DND-41 (cell line): ENCODE measurements at regions not wholly inside any gene's neighbourhood (a gene's known extent, or its start where the extent isn't known, plus 50 kb on each side); places are given as distances from the start of the nearest gene placed in this dataset.

Experiments used
- ATAC-seq: fragments of 200-7000 bp; cut with Tn5 transposase; 3 replicates; pipeline ENCODE4 v1.9.1; 2021; ENCODE audit warnings: low read depth; ENCODE audit not compliant: insufficient read depth
- DNase-seq: peaks from one replicate; pipeline ENCODE4 v3.0.0-alpha.2; 2020
- H2AFZ ChIP-seq: 2 replicates; pipeline ENCODE4 v1.6.0; 2012; ENCODE audit warnings: low read depth, low read length
- H3K27ac ChIP-seq: 2 replicates; pipeline ENCODE4 v1.5.1; 2012; ENCODE audit warnings: low read length, inconsistent platforms
- H3K27me3 ChIP-seq: fragments of 200-600 bp; sonication (generic); 2 replicates; pipeline ENCODE4 v1.6.0; 2012; ENCODE audit warnings: low read length, mild to moderate bottlenecking, inconsistent platforms; ENCODE audit not compliant: insufficient read depth, poor library complexity
- H3K36me3 ChIP-seq: 2 replicates; pipeline ENCODE4 v1.5.1; 2012; ENCODE audit warnings: low read length, inconsistent platforms; ENCODE audit not compliant: insufficient read depth
- H3K4me1 ChIP-seq: 2 replicates; pipeline ENCODE4 v1.5.1; 2012; ENCODE audit warnings: mild to moderate bottlenecking, low read length; ENCODE audit not compliant: insufficient read depth
- H3K4me2 ChIP-seq: 2 replicates; pipeline ENCODE4 v1.6.0; 2012; ENCODE audit warnings: mild to moderate bottlenecking, moderate library complexity, low read length, inconsistent platforms; ENCODE audit not compliant: insufficient read depth
- H3K4me3 ChIP-seq, 2 experiments: fragments of 200-600 bp in 1 of 2; shearing (Covaris generic) in 1 of 2; 2 replicates each; pipeline ENCODE4 v1.5.1; 2012 to 2016; ENCODE audit warnings: inconsistent platforms in 2 of 2, low read length in 2 of 2, mild to moderate bottlenecking in 2 of 2, low read depth in 1 of 2, moderate library complexity in 1 of 2
- H3K79me2 ChIP-seq: 2 replicates; pipeline ENCODE4 v1.6.0; 2012; ENCODE audit warnings: low read length, inconsistent platforms; ENCODE audit not compliant: insufficient read depth
- H3K9ac ChIP-seq: 2 replicates; pipeline ENCODE4 v1.6.0; 2012; ENCODE audit warnings: low read depth, mild to moderate bottlenecking, inconsistent platforms, low read length, moderate library complexity
- H3K9me3 ChIP-seq: 2 replicates; pipeline ENCODE4 v1.5.1; 2012; ENCODE audit warnings: low read length, moderate library complexity, mild to moderate bottlenecking, inconsistent platforms; ENCODE audit not compliant: insufficient read depth, severe bottlenecking
- H4K20me1 ChIP-seq: 2 replicates; pipeline ENCODE4 v1.6.0; 2012; ENCODE audit warnings: low read length; ENCODE audit not compliant: insufficient read depth
- CTCF ChIP-seq: IDR thresholded peaks from 2 replicates; pipeline ENCODE4 v1.5.1; 2012; ENCODE audit warnings: borderline replicate concordance, low read length, moderate library complexity, mild to moderate bottlenecking; ENCODE audit not compliant: poor library complexity, severe bottlenecking; ENCODE audit errors: extremely low read depth
- EZH2 ChIP-seq: IDR thresholded peaks from 3 replicates; pipeline ENCODE4 v1.6.1; 2012; ENCODE audit warnings: borderline replicate concordance, low read depth, mild to moderate bottlenecking, moderate library complexity, low read length, inconsistent platforms; ENCODE audit not compliant: severe bottlenecking

GRCh38 chr20:1805816-1806215, 89.4 kb upstream of the SIRPA start:
- Histone ChIP-seq H3K27me3 (peaks cover 62% of the 10 kb centered on the region), H4K20me1 (peaks cover 16% of the 10 kb centered on the region), H3K9me3 (no peaks in the 10 kb centered on the region), H3K9ac (no peak overlapping the region), H3K27ac (no peak overlapping the region), H3K4me3 (no peak overlapping the region), H3K4me1 (peaks cover 14% of the 10 kb centered on the region; the same call in 1 of the 2 replicates), H3K79me2 (no peaks in the 10 kb centered on the region), H3K36me3 (no peaks in the 10 kb centered on the region), H2AFZ (no peak overlapping the region), H3K4me2 (no peak overlapping the region)
- DNase-seq (no peak), ATAC-seq (no peak)
- TF ChIP-seq CTCF, result no peak
- TF ChIP-seq EZH2, result no peak

- no peak for DNase-seq
- Histone ChIP-seq H3K36me3 (no peaks in the 10 kb centered on the region), H3K4me1 (peaks cover 14% of the 10 kb centered on the region; the same call in 1 of the 2 replicates), H3K9ac (no peak overlapping the region), H2AFZ (no peak overlapping the region), H3K27ac (no peak overlapping the region), H3K4me2 (no peak overlapping the region), H3K79me2 (no peaks in the 10 kb centered on the region), H4K20me1 (peaks cover 16% of the 10 kb centered on the region), H3K4me3 (no peak overlapping the region), H3K9me3 (no peaks in the 10 kb centered on the region), H3K27me3 (peaks cover 62% of the 10 kb centered on the region)
- no peak for ATAC-seq
- TF ChIP-seq CTCF (no peak), EZH2 (no peak)
Measured at GRCh38 chr20:1805161-1805581, 90.0 kb upstream of the SIRPA start.

GRCh38 chr20:1804554-1804956, 90.7 kb upstream of the SIRPA start:
- no peak overlapping the region for H3K9ac ChIP-seq
- H3K27ac ChIP-seq, result no peak overlapping the region
- H3K36me3 ChIP-seq, result no peaks in the 10 kb centered on the region
- no peaks in the 10 kb centered on the region for H3K79me2 ChIP-seq
- peaks cover 62% of the 10 kb centered on the region for H3K27me3 ChIP-seq
- H3K4me2 ChIP-seq, result no peak overlapping the region
- H3K9me3 ChIP-seq, result no peaks in the 10 kb centered on the region
- H4K20me1 ChIP-seq, result peaks cover 16% of the 10 kb centered on the region
- TF ChIP-seq EZH2 (no peak), CTCF (no peak)
- H3K4me3 ChIP-seq, result no peak overlapping the region
- peaks cover 14% of the 10 kb centered on the region; the same call in 1 of the 2 replicates for H3K4me1 ChIP-seq
- ATAC-seq (no peak), DNase-seq (no peak)
- no peak overlapping the region for H2AFZ ChIP-seq
